Smooth muscle cell (in vitro differentiated cells): ENCODE measurements at regions not wholly inside any gene's neighbourhood (a gene's known extent, or its start where the extent isn't known, plus 50 kb on each side); places are given as distances from the start of the nearest gene placed in this dataset.
"Not testable (repeated sequence)": the region's sequence is repeated elsewhere in the genome, so short reads cannot be mapped to it uniquely, and the experiment has no call there.

Experiments used
- DNase-seq: peaks from one replicate; lab custom pipeline; 2025; ENCODE audit not compliant: unreplicated experiment; lab: John Stamatoyannopoulos, UW
- H2AFZ ChIP-seq: fragments of 200-600 bp; sonication (generic); 2 replicates; pipeline ENCODE4 v1.6.0; 2016; ENCODE audit warnings: antibody characterized with exemption, low read depth, mild to moderate bottlenecking
- H3F3A ChIP-seq: fragments of 200-600 bp; sonication (generic); 2 replicates; pipeline ENCODE4 v1.6.0; 2017; ENCODE audit warnings: antibody characterized with exemption, low read depth
- H3K27ac ChIP-seq: fragments of 200-600 bp; sonication (generic); 2 replicates; pipeline ENCODE4 v1.5.1; 2016; ENCODE audit warnings: low read depth, mild to moderate bottlenecking
- H3K27me3 ChIP-seq: fragments of 200-600 bp; sonication (generic); 2 replicates; pipeline ENCODE4 v1.6.1; 2016; ENCODE audit warnings: low read depth, mild to moderate bottlenecking
- H3K36me3 ChIP-seq: fragments of 200-600 bp; sonication (generic); 2 replicates; pipeline ENCODE4 v1.5.1; 2016; ENCODE audit warnings: low read depth
- H3K4me1 ChIP-seq: fragments of 200-600 bp; sonication (generic); 2 replicates; pipeline ENCODE4 v1.5.1; 2016; ENCODE audit warnings: low read depth
- H3K4me2 ChIP-seq: fragments of 200-600 bp; sonication (generic); 2 replicates; pipeline ENCODE4 v1.6.0; 2016; ENCODE audit warnings: mild to moderate bottlenecking
- H3K4me3 ChIP-seq: fragments of 200-600 bp; sonication (generic); 2 replicates; pipeline ENCODE4 v1.5.1; 2016; ENCODE audit warnings: mild to moderate bottlenecking
- H3K79me2 ChIP-seq: fragments of 200-600 bp; sonication (generic); 2 replicates; pipeline ENCODE4 v1.6.0; 2016; ENCODE audit warnings: low read depth, mild to moderate bottlenecking
- H3K9ac ChIP-seq: fragments of 200-600 bp; sonication (generic); 2 replicates; pipeline ENCODE4 v1.6.0; 2016; ENCODE audit warnings: low read depth
- H3K9me3 ChIP-seq: fragments of 200-600 bp; sonication (generic); replicated peaks from 2 replicates; pipeline ENCODE4 v1.5.1; 2016; ENCODE audit warnings: low read depth
- H4K20me1 ChIP-seq: fragments of 200-600 bp; sonication (generic); 2 replicates; pipeline ENCODE4 v1.6.0; 2016; ENCODE audit warnings: low read depth
- CTCF ChIP-seq: fragments of 200-600 bp; sonication (generic); IDR thresholded peaks from 2 replicates; pipeline ENCODE4 v1.5.1; 2017; ENCODE audit warnings: borderline replicate concordance, mild to moderate bottlenecking, antibody characterized with exemption; ENCODE audit not compliant: insufficient read depth, poor library complexity, severe bottlenecking
- WGBS: methylation state at CpG from one replicate; pipeline ENCODE4 v1.1.7; 2016; ENCODE audit warnings: low lambda C conversion rate; 5-methylcytosine and 5-hydroxymethylcytosine counted together

DNA sequence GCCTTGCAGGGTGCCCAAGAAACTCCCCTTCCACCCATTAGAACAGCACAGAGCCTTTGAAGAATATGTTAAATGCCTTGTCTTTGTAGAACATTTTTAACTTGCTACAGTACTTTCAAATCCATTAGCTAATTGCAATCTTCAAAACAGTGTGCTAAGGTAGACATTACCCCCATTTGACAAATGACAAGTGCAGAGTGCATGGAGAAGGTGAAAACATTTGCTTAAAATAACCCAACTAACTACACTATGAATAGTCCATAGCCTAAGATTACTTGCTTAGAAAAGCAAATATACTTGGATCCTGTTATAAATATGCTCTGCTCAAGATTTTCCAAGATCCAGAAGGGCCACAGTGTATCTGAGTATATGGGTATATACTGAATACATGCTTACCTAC is 87.0 kb upstream of the G2E3 start:
- Histone ChIP-seq H2AFZ (no peak overlapping the region), H3F3A (no peaks in the 10 kb centered on the region), H3K4me2 (no peak overlapping the region), H3K36me3 (no peaks in the 10 kb centered on the region), H3K4me3 (no peak overlapping the region), H4K20me1 (no peaks in the 10 kb centered on the region), H3K9me3 (no peaks in the 10 kb centered on the region), H3K4me1 (no peaks in the 10 kb centered on the region), H3K27me3 (no peaks in the 10 kb centered on the region), H3K9ac (no peak overlapping the region), H3K79me2 (no peaks in the 10 kb centered on the region), H3K27ac (no peak overlapping the region)
- no peak for DNase-seq
- TF ChIP-seq CTCF, result no peak

- H3K27me3 ChIP-seq, H3K9ac ChIP-seq, H3K9me3 ChIP-seq, H4K20me1 ChIP-seq, H2AFZ ChIP-seq, DNase-seq, H3K4me2 ChIP-seq, H3K27ac ChIP-seq, H3K4me1 ChIP-seq, H3F3A ChIP-seq, H3K4me3 ChIP-seq, H3K79me2 ChIP-seq, H3K36me3 ChIP-seq: not testable (repeated sequence)
- 75% methylated on average over 35 of the region's 36 CpGs for WGBS
These were observed 84.9 kb upstream of the G2E3 start for GRCh38 chr14:30473846-30474696.

- no peaks in the 10 kb centered on the region for H3K36me3 ChIP-seq
- no peaks in the 10 kb centered on the region for H3K9me3 ChIP-seq
- no peak overlapping the region for H3K4me3 ChIP-seq
- no peaks in the 10 kb centered on the region for H3K79me2 ChIP-seq
- no peaks in the 10 kb centered on the region for H4K20me1 ChIP-seq
- no peak overlapping the region for H2AFZ ChIP-seq
- no peaks in the 10 kb centered on the region for H3K27me3 ChIP-seq
- H3K27ac ChIP-seq, result no peak overlapping the region
- no peaks in the 10 kb centered on the region for H3K4me1 ChIP-seq
- TF ChIP-seq CTCF, result no peak
- no peaks in the 10 kb centered on the region for H3F3A ChIP-seq
- 71% methylated on average over 1 of the region's 1 CpG for WGBS
- DNase-seq, result no peak
- H3K4me2 ChIP-seq, result no peak overlapping the region
- no peak overlapping the region for H3K9ac ChIP-seq
These were observed 76.7 kb upstream of the G2E3 start for GRCh38 chr14:30482276-30482675.

DNA sequence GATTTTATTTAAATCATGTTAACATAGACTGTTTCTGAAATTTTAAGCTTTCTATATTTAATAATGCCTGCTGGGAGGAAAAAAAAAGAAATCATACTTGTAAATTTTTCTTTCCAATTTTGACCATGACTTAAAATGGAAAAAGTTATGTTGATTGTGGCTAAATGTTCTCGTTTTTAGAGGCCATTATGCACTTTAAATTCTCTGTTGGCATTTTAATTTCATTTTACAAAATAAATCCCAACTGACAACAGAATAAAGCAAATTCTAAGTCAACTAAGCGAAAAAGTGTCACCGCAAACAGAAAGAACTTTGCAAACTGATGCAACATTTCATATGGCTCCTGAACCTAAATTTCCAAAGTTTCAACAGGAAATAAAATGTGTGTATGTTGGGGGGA is 74.8 kb upstream of the G2E3 start:
- no peaks in the 10 kb centered on the region for H3K27me3 ChIP-seq
- no peak overlapping the region for H2AFZ ChIP-seq
- H3F3A ChIP-seq, result no peaks in the 10 kb centered on the region
- no peak overlapping the region for H3K4me2 ChIP-seq
- no peak overlapping the region for H3K9ac ChIP-seq
- WGBS, result 85% methylated on average over 3 of the region's 3 CpGs
- no peaks in the 10 kb centered on the region for H3K4me1 ChIP-seq
- H4K20me1 ChIP-seq, result no peaks in the 10 kb centered on the region
- H3K9me3 ChIP-seq, result no peaks in the 10 kb centered on the region
- no peak overlapping the region for H3K27ac ChIP-seq
- TF ChIP-seq CTCF, result no peak
- no peaks in the 10 kb centered on the region for H3K36me3 ChIP-seq
- no peak overlapping the region for H3K4me3 ChIP-seq
- H3K79me2 ChIP-seq, result no peaks in the 10 kb centered on the region
- DNase-seq, result no peak
